ENCODE measurements at regions not wholly inside any gene's neighbourhood (a gene's known extent, or its start where the extent isn't known, plus 50 kb on each side); places are given as distances from the start of the nearest gene placed in this dataset.
"Not testable (repeated sequence)": the region's sequence is repeated elsewhere in the genome, so short reads cannot be mapped to it uniquely, and the experiment has no call there.

- no peak for DNase-seq
Measured at GRCh38 chr4:53863736-53864365, 200.6 kb downstream of the CHIC2 start.

GRCh38 chr4:53863158-53863557 lies 201.2 kb downstream of the CHIC2 start:
- no peak for DNase-seq

- peak; percentile 16 to 53 for DNase-seq
Measured at GRCh38 chr4:53861856-53862610, 202.4 kb downstream of the CHIC2 start.

GRCh38 chr4:53859305-53859704 lies 205.1 kb downstream of the CHIC2 start:
- DNase-seq: no peak

- DNase-seq: no peak
Measured at GRCh38 chr4:53858744-53859143, 205.7 kb downstream of the CHIC2 start.

GRCh38 chr4:53855581-53856250 lies 208.7 kb downstream of the CHIC2 start:
- DNase-seq: peak; percentile 92 to 96

GRCh38 chr4:53854991-53855568 lies 209.3 kb downstream of the CHIC2 start:
- peak in 1 of 2 experiments; percentile 27 for DNase-seq

GRCh38 chr4:53852343-53852742 lies 212.1 kb downstream of the CHIC2 start:
- DNase-seq: no peak

- DNase-seq: peak in 1 of 2 experiments; percentile 25
Measured at GRCh38 chr4:53847965-53848364, 216.4 kb downstream of the CHIC2 start.

- no peak for DNase-seq
Measured at GRCh38 chr4:53844551-53844950, 219.9 kb downstream of the CHIC2 start.

- DNase-seq: no peak
Measured at GRCh38 chr4:53844133-53844532, 220.3 kb downstream of the CHIC2 start.

GRCh38 chr4:53841711-53842110 lies 222.7 kb downstream of the CHIC2 start:
- no peak for DNase-seq

GRCh38 chr4:53840643-53841042 lies 223.8 kb downstream of the CHIC2 start:
- DNase-seq: no peak

GRCh38 chr4:53833302-53834003 lies 231.0 kb downstream of the CHIC2 start:
- not testable (repeated sequence) for DNase-seq

GRCh38 chr4:53832549-53832948 lies 231.9 kb downstream of the CHIC2 start:
- no peak for DNase-seq

- no peak for DNase-seq
Measured at GRCh38 chr4:53830511-53830910, 233.9 kb downstream of the CHIC2 start.

- no peak for DNase-seq
Measured at GRCh38 chr4:53821179-53821851, 230.0 kb upstream of the LNX1 start.

GRCh38 chr4:53818104-53818503 lies 226.8 kb upstream of the LNX1 start:
- no peak for DNase-seq

- no peak for DNase-seq
Measured at GRCh38 chr4:53816561-53816960, 225.3 kb upstream of the LNX1 start.

- DNase-seq: no peak
Measured at GRCh38 chr4:53815281-53815680, 224.0 kb upstream of the LNX1 start.

- peak; percentile 26 to 39 for DNase-seq
Measured at GRCh38 chr4:53813998-53814397, 222.7 kb upstream of the LNX1 start.

- no peak for DNase-seq
Measured at GRCh38 chr4:53810643-53811042, 219.4 kb upstream of the LNX1 start.

All from NCI-H526 (cell line).